D721Med (cell line): ENCODE measurements at regions not wholly inside any gene's neighbourhood (a gene's known extent, or its start where the extent isn't known, plus 50 kb on each side); places are given as distances from the start of the nearest gene placed in this dataset.

Source experiments
- DNase-seq: peaks from one replicate; pipeline ENCODE4 v3.0.0; 2011; ENCODE audit warnings: low spot score; ENCODE audit not compliant: insufficient read length
- FAIRE-seq: peaks from 2 replicates; lab custom pipeline; 2011; peaks lifted over from hg19 to GRCh38; lab: Jason Lieb, UNC
- CTCF ChIP-seq: IDR thresholded peaks from 2 replicates; pipeline ENCODE4 v1.5.1; 2012; ENCODE audit warnings: mild to moderate bottlenecking, control low read depth; ENCODE audit not compliant: insufficient read depth; ENCODE audit errors: missing control alignments

GRCh38 chr14:35991356-35991755 lies 165.2 kb downstream of the BRMS1L start:
- TF ChIP-seq CTCF: no peak
- FAIRE-seq: no peak
- no peak for DNase-seq

- FAIRE-seq: no peak
- TF ChIP-seq CTCF: no peak
- no peak for DNase-seq
These were observed 163.6 kb downstream of the BRMS1L start for GRCh38 chr14:35989736-35990135.

GRCh38 chr14:35988972-35989690 lies 163.0 kb downstream of the BRMS1L start:
- DNase-seq (no peak), FAIRE-seq (no peak)
- TF ChIP-seq CTCF: no peak

GRCh38 chr14:35988550-35988949 lies 162.4 kb downstream of the BRMS1L start:
- DNase-seq (no peak), FAIRE-seq (no peak)
- TF ChIP-seq CTCF: no peak

GRCh38 chr14:35987731-35988130 lies 161.6 kb downstream of the BRMS1L start:
- DNase-seq (no peak), FAIRE-seq (no peak)
- TF ChIP-seq CTCF: no peak

- DNase-seq: no peak
- no peak for FAIRE-seq
- TF ChIP-seq CTCF: no peak
These were observed 160.1 kb downstream of the BRMS1L start for GRCh38 chr14:35986219-35986573.

- DNase-seq: no peak
- TF ChIP-seq CTCF: no peak
- FAIRE-seq: no peak
These were observed 159.5 kb downstream of the BRMS1L start for GRCh38 chr14:35985474-35986218.
